GM21360 (cell line): ENCODE measurements at regions not wholly inside any gene's neighbourhood (a gene's known extent, or its start where the extent isn't known, plus 50 kb on each side); places are given as distances from the start of the nearest gene placed in this dataset.

ENCODE experiments used
- ATAC-seq: cut with Tn5 transposase; IDR thresholded peaks from one replicate; pipeline ENCODE4 v1.9.1; 2021; ENCODE audit warnings: mild to moderate bottlenecking, moderate library complexity; ENCODE audit not compliant: unreplicated experiment

GRCh38 chr1:10960411-10961299, 51.8 kb upstream of the TARDBP start:
- ATAC-seq = no peak

GRCh38 chr1:10961300-10961833, 51.1 kb upstream of the TARDBP start:
- ATAC-seq = no peak

GRCh38 chr1:10962483-10962882, 50.0 kb upstream of the TARDBP start:
- ATAC-seq = no peak
